ENCODE measurements at regions not wholly inside any gene's neighbourhood (a gene's known extent, or its start where the extent isn't known, plus 50 kb on each side); places are given as distances from the start of the nearest gene placed in this dataset.
A peak's percentile ranks its signal among the peaks of the same experiment; 100 is the strongest.

DNA sequence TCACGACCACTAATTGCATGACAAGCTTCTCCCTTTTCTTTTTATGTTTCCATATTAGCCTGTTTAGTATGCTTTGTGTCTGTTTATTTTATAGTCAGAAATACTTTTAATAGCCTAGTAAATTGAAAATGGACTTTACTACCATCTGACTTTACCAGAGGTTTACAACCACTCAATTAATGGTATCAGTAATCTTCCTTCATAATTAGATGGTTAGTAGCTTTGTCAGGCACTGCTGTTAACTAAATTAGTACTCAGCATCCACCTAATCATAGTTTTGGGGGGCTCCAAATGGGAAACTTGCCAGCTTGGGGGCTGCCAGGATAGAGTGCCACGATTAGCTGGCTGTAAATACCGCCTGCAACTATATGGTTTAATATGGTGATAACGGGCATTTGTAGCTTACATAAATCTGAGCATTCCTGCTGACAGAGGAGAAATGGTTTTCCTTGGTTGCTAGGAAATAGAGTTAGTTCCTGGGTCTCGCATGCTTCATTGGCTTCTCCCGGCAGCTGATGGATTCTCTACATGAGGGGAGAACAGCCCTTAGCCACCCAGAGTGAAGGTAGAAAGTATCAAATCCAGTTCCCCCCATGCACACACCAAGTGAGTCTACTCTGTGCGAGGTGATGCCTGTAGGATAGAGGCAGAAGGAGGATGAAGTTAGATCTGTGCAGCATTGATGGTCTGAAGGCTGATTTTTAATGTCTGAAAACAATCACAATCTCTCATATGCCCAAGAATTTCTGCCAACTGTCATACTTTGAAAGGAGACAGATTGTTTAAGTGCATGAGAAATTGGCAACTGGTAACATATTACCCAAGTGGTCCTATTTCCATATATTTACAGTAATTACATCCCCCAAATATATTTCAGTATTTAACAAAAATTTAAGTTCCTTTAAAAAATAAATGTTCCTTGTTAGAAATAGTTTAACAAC lies 326.6 kb upstream of the PROK2 start:
- TF ChIP-seq CTCF (conservative IDR thresholded peaks at IDR 0.05; ENCODE audit: low read depth, low read length), result no peak
- DNase-seq (ENCODE audit: low read depth), result no peak
- no peak overlapping the region for H3K4me3 ChIP-seq (ENCODE audit: low read depth, low read length)

DNA sequence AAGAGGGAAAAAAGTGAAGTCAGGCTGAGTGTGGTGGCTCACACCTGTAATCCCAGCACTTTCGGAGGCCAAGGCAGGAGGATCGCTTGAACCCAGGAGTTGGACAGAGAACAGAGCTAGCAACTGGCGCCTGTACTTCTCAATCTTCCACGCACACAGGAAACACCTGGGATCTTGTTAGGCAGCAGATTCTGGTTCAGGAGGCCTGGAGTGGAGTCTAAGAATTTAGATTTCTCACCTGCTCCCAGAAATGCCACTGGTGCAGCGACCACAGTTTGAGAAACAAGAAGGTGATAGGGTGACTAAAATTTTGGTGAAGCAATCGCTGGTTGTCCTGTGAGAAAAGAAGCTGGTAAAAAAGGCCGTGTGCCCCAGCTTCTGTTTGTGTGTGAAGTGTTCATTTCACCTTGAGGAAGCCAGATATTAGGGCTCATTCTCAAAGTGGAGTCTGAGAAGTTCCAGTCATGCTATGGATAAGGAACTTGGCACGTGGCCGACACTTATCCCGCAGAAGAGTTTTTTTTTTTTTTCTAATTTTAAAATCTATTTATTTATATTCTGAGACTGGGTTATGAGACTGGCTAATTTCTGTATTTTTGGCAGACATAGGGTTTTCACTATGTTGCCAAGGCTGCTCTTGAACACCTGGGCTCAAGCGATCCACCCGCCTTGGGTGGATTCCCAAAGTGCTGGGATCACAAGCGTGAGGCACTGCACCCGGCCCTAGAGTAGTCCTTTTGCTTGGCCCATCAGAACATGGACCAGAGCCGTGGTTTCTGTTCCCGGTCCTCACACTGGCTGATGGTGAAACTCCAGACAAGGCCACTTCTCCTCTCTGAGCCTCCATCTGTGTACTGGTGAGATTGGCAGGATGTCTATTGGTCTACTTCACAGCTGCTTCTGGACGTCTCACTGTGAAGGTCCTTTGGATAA lies 324.6 kb upstream of the PROK2 start:
- no peak for TF ChIP-seq CTCF (conservative IDR thresholded peaks at IDR 0.05; ENCODE audit: low read depth, low read length)
- no peak for DNase-seq (ENCODE audit: low read depth)
- H3K4me3 ChIP-seq (ENCODE audit: low read depth, low read length), result no peak overlapping the region

DNA sequence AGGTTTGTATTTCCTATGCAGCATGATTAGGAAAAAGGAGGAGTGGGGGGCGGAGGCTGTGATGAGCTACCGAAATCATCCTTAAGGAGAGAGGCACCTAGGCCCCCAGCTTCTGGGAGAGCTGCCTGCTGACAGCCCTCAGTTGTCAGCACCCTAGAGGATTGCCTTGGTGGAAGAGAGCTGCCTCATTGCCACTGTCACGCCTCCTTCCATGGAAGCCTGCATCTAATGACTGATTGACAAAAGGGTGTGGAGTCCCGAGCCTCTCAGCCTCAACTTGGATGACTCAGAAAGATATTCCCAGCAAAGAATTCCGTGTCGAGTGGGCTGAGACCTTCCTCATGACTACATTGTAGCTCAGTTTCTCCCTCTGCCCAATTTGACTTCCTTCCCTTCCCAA lies 320.4 kb upstream of the PROK2 start:
- no peak overlapping the region for H3K4me3 ChIP-seq (ENCODE audit: low read depth, low read length)
- no peak for TF ChIP-seq CTCF (conservative IDR thresholded peaks at IDR 0.05; ENCODE audit: low read depth, low read length)
- no peak for DNase-seq (ENCODE audit: low read depth)

DNA sequence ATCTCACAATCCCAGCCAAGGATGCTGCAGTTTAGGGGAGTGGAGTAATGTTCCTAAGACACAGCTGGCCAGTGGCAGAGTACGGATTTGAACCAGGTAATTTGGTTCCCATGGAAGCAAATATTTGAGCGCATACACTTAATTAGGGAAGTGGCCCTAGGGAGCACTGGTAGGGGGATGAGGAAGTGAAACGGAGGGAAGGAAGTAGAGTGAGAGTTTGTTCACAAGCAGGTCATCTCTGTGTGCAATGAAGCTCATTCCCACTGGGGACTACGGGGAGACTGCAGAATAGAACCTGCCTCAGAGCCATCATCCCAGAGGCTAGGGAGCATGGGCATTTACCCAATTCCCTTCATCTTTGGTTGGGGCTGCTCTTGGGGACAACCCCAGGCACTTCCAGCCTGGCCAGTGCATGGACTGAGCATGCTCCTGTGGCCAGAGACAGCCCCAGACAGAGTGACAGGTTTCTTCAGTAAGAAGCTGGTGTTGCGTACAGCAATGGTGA lies 317.2 kb upstream of the PROK2 start:
- H3K4me3 ChIP-seq (ENCODE audit: low read depth, low read length), result no peak overlapping the region
- DNase-seq (ENCODE audit: low read depth), result no peak
- TF ChIP-seq CTCF (conservative IDR thresholded peaks at IDR 0.05; ENCODE audit: low read depth, low read length), result no peak

GRCh38 chr3:72101494-72101893 lies 316.5 kb upstream of the PROK2 start:
- no peak for TF ChIP-seq CTCF (conservative IDR thresholded peaks at IDR 0.05; ENCODE audit: low read depth, low read length)
- H3K4me3 ChIP-seq (ENCODE audit: low read depth, low read length), result no peak overlapping the region
- DNase-seq (ENCODE audit: low read depth), result no peak

DNA sequence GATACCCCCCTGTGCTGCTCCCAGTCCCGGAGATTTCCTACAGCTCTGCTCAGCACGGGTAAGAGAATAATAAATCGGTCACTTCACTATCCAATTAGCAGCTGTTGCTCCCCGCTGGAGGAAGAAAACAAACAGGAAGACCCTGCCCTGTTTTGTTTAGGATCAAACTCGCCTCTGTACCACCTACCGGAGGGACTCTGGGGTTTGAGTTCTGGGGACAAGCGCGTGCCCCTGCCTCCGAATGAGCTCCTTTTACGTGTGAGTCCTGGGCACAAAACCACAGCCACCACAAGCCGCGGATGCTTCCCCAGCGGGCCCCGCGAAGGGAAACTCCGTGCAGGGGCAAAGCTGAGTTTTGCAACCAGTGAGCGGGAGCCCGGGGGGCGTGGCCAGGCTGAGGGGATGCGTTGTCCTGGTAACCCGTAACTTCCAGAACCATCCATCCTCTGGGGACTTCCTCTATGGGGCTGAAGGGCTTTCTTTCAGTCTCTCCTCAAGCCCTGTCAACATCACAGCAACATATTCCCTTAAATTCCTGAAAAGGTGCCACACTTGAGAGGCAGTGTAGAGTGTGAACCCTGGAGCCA lies 315.7 kb upstream of the PROK2 start:
- TF ChIP-seq CTCF (conservative IDR thresholded peaks at IDR 0.05; ENCODE audit: low read depth, low read length), result no peak
- no peak for DNase-seq (ENCODE audit: low read depth)
- H3K4me3 ChIP-seq (ENCODE audit: low read depth, low read length), result peak overlapping the region; percentile 43
